ENCODE measurements at regions not wholly inside any gene's neighbourhood (a gene's known extent, or its start where the extent isn't known, plus 50 kb on each side); places are given as distances from the start of the nearest gene placed in this dataset.

GRCh38 chr18:61653823-61654551 lies 238.8 kb downstream of the RNF152 start:
- Histone ChIP-seq H3K27me3 (ENCODE audit: control insufficient read depth in 1 of 2, insufficient read depth in 2 of 2, low read length in 1 of 2) (no peaks in the 10 kb centered on the region), H3K27ac (ENCODE audit: low read depth in 1 of 2, low read length in 2 of 2) (no peak overlapping the region), H3K9me3 (ENCODE audit: control insufficient read depth, low read length) (no peaks in the 10 kb centered on the region), H3K4me1 (ENCODE audit: control insufficient read depth in 1 of 2, insufficient read depth in 2 of 2, low read length in 2 of 2) (no peaks in the 10 kb centered on the region), H3K36me3 (ENCODE audit: control insufficient read depth in 1 of 2, insufficient read depth in 2 of 2, low read length in 1 of 2) (no peaks in the 10 kb centered on the region), H3K4me3 (ENCODE audit: low read length in 2 of 2) (no peak overlapping the region)
- intact Hi-C loops (cut with DNase I): no loop called here
- ATAC-seq (ENCODE audit: low FRiP score) (no peak), DNase-seq (no peak)
- WGBS, 2 donors: 89 to 90% methylated on average over 4 of the region's 4 CpGs

DNA sequence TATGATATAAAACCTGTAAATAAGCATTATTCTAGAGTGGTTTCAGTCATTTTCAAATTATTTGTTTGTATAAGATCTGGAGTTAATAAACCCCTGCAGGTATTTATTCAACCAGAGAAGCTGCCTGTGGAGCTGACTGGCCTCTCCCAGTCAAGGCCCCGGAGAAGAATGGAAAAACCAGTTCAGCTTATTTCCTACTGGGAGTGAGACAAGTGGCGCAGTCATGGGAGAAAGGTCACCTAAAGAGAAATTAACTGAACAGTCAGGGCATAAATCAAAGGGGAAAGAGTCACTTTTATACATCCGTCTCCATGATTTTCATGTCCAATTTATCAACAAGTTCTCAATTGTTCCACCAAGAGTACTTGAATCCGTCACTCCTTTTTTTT lies 240.9 kb downstream of the RNF152 start:
- DNase-seq (no peak), ATAC-seq (ENCODE audit: low FRiP score) (no peak)
- no peaks in the 10 kb centered on the region for H3K36me3 ChIP-seq (ENCODE audit: control insufficient read depth in 1 of 2, insufficient read depth in 2 of 2, low read length in 1 of 2)
- no peak overlapping the region for H3K4me3 ChIP-seq (ENCODE audit: low read length in 2 of 2)
- 94% methylated on average over 4 of the region's 4 CpGs for WGBS, 2 donors
- no peak overlapping the region for H3K27ac ChIP-seq (ENCODE audit: low read depth in 1 of 2, low read length in 2 of 2)
- intact Hi-C loops (cut with DNase I): no loop called here
- H3K9me3 ChIP-seq (ENCODE audit: control insufficient read depth, low read length): no peaks in the 10 kb centered on the region
- no peaks in the 10 kb centered on the region for H3K27me3 ChIP-seq (ENCODE audit: control insufficient read depth in 1 of 2, insufficient read depth in 2 of 2, low read length in 1 of 2)
- no peaks in the 10 kb centered on the region for H3K4me1 ChIP-seq (ENCODE audit: control insufficient read depth in 1 of 2, insufficient read depth in 2 of 2, low read length in 2 of 2)

DNA sequence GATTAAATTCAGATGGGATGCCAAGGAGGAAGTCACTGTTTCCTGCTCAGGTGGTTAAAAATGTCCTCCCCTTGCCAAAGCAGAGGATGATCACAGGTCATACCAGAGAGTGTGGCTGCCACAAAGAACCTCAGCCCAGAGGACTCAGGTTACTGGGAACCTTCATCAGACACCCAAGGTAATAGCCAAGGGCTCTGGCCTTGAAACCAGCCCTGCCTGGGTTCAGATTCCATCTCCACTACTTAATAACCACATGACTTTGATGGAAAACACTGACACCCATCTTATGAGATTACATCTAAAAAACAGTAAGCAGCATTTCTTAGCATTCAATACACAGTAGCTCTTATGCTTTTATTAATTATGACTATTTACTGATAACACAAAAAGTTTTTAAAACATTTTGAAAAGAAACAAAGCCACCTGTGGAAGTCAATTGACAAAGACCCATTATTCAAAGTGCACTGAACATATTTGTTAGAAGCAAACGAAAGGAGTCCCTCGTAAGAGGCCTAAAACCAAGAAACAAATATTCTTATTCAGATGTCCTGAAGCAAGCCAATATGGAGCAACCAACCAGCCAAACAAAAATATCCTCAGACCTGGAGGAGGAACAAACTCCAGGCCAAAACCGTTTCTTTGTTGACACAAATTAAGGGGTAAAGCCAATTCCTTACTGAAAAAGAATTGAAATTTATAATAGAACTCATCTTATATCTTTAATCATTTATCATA lies 241.5 kb downstream of the RNF152 start:
- Histone ChIP-seq H3K4me1 (ENCODE audit: control insufficient read depth in 1 of 2, insufficient read depth in 2 of 2, low read length in 2 of 2) (no peaks in the 10 kb centered on the region), H3K4me3 (ENCODE audit: low read length in 2 of 2) (no peak overlapping the region), H3K27me3 (ENCODE audit: control insufficient read depth in 1 of 2, insufficient read depth in 2 of 2, low read length in 1 of 2) (no peaks in the 10 kb centered on the region), H3K27ac (ENCODE audit: low read depth in 1 of 2, low read length in 2 of 2) (no peak overlapping the region), H3K36me3 (ENCODE audit: control insufficient read depth in 1 of 2, insufficient read depth in 2 of 2, low read length in 1 of 2) (no peaks in the 10 kb centered on the region), H3K9me3 (ENCODE audit: control insufficient read depth, low read length) (no peaks in the 10 kb centered on the region)
- intact Hi-C loops (cut with DNase I): no loop called here
- WGBS, 2 donors: 83% methylated on average over 3 of the region's 3 CpGs
- ATAC-seq (ENCODE audit: low FRiP score): no peak
- DNase-seq: no peak

GRCh38 chr18:61643884-61644647 lies 248.7 kb downstream of the RNF152 start:
- Histone ChIP-seq H3K36me3 (ENCODE audit: control insufficient read depth in 1 of 2, insufficient read depth in 2 of 2, low read length in 1 of 2) (no peaks in the 10 kb centered on the region), H3K27me3 (ENCODE audit: control insufficient read depth in 1 of 2, insufficient read depth in 2 of 2, low read length in 1 of 2) (no peaks in the 10 kb centered on the region), H3K27ac (ENCODE audit: low read depth in 1 of 2, low read length in 2 of 2) (no peak overlapping the region), H3K4me1 (ENCODE audit: control insufficient read depth in 1 of 2, insufficient read depth in 2 of 2, low read length in 2 of 2) (no peaks in the 10 kb centered on the region), H3K9me3 (ENCODE audit: control insufficient read depth, low read length) (no peaks in the 10 kb centered on the region), H3K4me3 (ENCODE audit: low read length in 2 of 2) (no peak overlapping the region)
- intact Hi-C loops (cut with DNase I): no loop called here
- 78 to 84% methylated on average over 8 of the region's 8 CpGs for WGBS, 2 donors
- no peak for ATAC-seq (ENCODE audit: low FRiP score)
- no peak for DNase-seq

- Histone ChIP-seq H3K36me3 (ENCODE audit: control insufficient read depth in 1 of 2, insufficient read depth in 2 of 2, low read length in 1 of 2) (no peaks in the 10 kb centered on the region), H3K4me1 (ENCODE audit: control insufficient read depth in 1 of 2, insufficient read depth in 2 of 2, low read length in 2 of 2) (no peaks in the 10 kb centered on the region), H3K4me3 (ENCODE audit: low read length in 2 of 2) (no peak overlapping the region), H3K9me3 (ENCODE audit: control insufficient read depth, low read length) (no peaks in the 10 kb centered on the region), H3K27me3 (ENCODE audit: control insufficient read depth in 1 of 2, insufficient read depth in 2 of 2, low read length in 1 of 2) (no peaks in the 10 kb centered on the region), H3K27ac (ENCODE audit: low read depth in 1 of 2, low read length in 2 of 2) (no peak overlapping the region)
- DNase-seq (no peak), ATAC-seq (ENCODE audit: low FRiP score) (no peak)
- intact Hi-C loops (cut with DNase I): loop anchor here (5.0 kb wide), 2 partner anchors 58 to 492 kb away; no protein-coding TSS in a partner anchor
- WGBS, 2 donors: 91 to 96% methylated on average over 2 of the region's 2 CpGs
These were observed 252.9 kb downstream of the RNF152 start for GRCh38 chr18:61639886-61640285.

DNA sequence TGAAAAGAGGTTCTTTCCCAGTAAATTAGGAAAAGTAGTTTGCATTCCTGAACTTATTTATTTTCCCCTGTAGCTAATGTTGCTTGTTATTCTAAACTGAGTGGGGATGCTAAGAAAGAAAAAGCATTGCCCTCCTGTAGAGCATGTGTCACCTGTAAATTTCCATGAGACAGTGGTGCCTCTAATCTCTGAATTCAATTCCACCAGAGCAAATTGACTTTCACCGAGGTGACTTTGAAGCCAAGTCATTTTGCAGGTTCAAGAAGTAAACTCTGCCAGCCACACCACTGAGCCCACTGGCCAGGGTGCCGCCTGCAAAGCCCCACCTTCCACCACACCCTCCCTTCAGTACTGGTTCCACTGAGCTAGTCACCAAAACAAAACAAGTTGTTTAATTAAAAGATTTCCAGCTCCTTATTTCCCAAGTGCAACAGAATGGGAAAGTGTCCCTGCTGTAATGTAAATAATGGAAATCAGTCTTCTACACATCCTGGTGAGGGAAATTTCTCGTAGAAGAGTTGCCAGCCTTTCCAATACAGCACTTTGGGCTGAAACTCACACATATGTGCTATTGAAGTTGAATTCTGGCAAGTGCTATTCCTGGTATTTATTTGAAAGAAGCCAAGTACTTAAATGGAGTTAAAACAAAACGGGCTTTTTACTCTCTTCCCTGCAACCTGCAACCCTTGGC lies 254.8 kb downstream of the RNF152 start:
- H3K9me3 ChIP-seq (ENCODE audit: control insufficient read depth, low read length): no peaks in the 10 kb centered on the region
- 31 to 33% methylated on average over 4 of the region's 4 CpGs for WGBS, 2 donors
- H3K27ac ChIP-seq (ENCODE audit: low read depth in 1 of 2, low read length in 2 of 2): no peak overlapping the region
- H3K27me3 ChIP-seq (ENCODE audit: control insufficient read depth in 1 of 2, insufficient read depth in 2 of 2, low read length in 1 of 2): no peaks in the 10 kb centered on the region
- H3K4me3 ChIP-seq (ENCODE audit: low read length in 2 of 2): no peak overlapping the region
- ATAC-seq (ENCODE audit: low FRiP score) (no peak), DNase-seq (no peak)
- intact Hi-C loops (cut with DNase I): loop anchor here (2.0 to 5.0 kb wide), 3 partner anchors 56 to 494 kb away; no protein-coding TSS in a partner anchor
- H3K4me1 ChIP-seq (ENCODE audit: control insufficient read depth in 1 of 2, insufficient read depth in 2 of 2, low read length in 2 of 2): no peaks in the 10 kb centered on the region
- H3K36me3 ChIP-seq (ENCODE audit: control insufficient read depth in 1 of 2, insufficient read depth in 2 of 2, low read length in 1 of 2): no peaks in the 10 kb centered on the region

GRCh38 chr18:61637319-61637718 lies 255.5 kb downstream of the RNF152 start:
- 91 to 92% methylated on average over 8 of the region's 8 CpGs for WGBS, 2 donors
- intact Hi-C loops (cut with DNase I): loop anchor here (2.0 to 5.0 kb wide), 3 partner anchors 55 to 495 kb away; no protein-coding TSS in a partner anchor
- no peak for DNase-seq
- Histone ChIP-seq H3K4me1 (ENCODE audit: control insufficient read depth in 1 of 2, insufficient read depth in 2 of 2, low read length in 2 of 2) (no peaks in the 10 kb centered on the region), H3K27me3 (ENCODE audit: control insufficient read depth in 1 of 2, insufficient read depth in 2 of 2, low read length in 1 of 2) (no peaks in the 10 kb centered on the region), H3K9me3 (ENCODE audit: control insufficient read depth, low read length) (no peaks in the 10 kb centered on the region), H3K4me3 (ENCODE audit: low read length in 2 of 2) (no peak overlapping the region), H3K27ac (ENCODE audit: low read depth in 1 of 2, low read length in 2 of 2) (no peak overlapping the region), H3K36me3 (ENCODE audit: control insufficient read depth in 1 of 2, insufficient read depth in 2 of 2, low read length in 1 of 2) (no peaks in the 10 kb centered on the region)
- no peak for ATAC-seq (ENCODE audit: low FRiP score)

DNA sequence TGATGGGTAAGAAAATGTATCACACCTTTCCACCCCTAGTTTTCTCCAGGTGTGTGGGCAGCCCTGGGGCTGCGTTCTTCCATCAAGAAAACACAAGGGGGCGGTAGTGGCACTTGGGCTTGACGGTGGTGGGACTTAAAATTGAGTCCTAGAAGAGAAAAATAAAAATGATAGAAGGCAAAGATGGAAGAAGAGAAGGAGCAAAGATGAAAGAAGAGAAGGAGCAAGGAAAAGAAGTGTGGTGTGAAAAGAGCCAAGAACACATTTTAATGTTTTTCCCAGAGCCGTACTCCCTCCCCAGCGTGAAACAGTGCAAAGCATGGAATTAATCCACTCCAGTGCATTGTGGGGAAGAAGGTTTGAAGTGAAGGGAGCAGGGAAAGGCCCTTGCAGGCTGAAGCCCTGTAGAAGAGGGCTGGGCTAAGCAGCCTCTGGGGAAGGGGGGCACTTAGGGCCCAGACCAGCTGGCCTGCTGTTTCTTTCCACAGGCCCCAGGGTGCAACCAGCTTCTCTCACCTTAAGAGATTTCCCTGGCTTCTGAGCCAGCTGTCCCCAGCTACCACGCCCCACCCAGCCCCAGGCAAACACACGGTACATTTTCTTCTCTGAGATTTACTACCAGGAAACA lies 256.8 kb downstream of the RNF152 start:
- Histone ChIP-seq H3K4me3 (ENCODE audit: low read length in 2 of 2) (no peak overlapping the region), H3K36me3 (ENCODE audit: control insufficient read depth in 1 of 2, insufficient read depth in 2 of 2, low read length in 1 of 2) (no peaks in the 10 kb centered on the region), H3K27me3 (ENCODE audit: control insufficient read depth in 1 of 2, insufficient read depth in 2 of 2, low read length in 1 of 2) (no peaks in the 10 kb centered on the region), H3K27ac (ENCODE audit: low read depth in 1 of 2, low read length in 2 of 2) (no peak overlapping the region), H3K9me3 (ENCODE audit: control insufficient read depth, low read length) (no peaks in the 10 kb centered on the region), H3K4me1 (ENCODE audit: control insufficient read depth in 1 of 2, insufficient read depth in 2 of 2, low read length in 2 of 2) (no peaks in the 10 kb centered on the region)
- DNase-seq (peak in 1 of 2 donors; percentile 57), ATAC-seq (ENCODE audit: low FRiP score) (peak; percentile 82)
- WGBS, 2 donors: 7 to 10% methylated on average over 7 of the region's 7 CpGs
- intact Hi-C loops (cut with DNase I): loop anchor here (1.0 to 5.0 kb wide), 6 partner anchors 54 to 496 kb away; no protein-coding TSS in a partner anchor
